ENCODE measurements at regions not wholly inside any gene's neighbourhood (a gene's known extent, or its start where the extent isn't known, plus 50 kb on each side); places are given as distances from the start of the nearest gene placed in this dataset.

DNA sequence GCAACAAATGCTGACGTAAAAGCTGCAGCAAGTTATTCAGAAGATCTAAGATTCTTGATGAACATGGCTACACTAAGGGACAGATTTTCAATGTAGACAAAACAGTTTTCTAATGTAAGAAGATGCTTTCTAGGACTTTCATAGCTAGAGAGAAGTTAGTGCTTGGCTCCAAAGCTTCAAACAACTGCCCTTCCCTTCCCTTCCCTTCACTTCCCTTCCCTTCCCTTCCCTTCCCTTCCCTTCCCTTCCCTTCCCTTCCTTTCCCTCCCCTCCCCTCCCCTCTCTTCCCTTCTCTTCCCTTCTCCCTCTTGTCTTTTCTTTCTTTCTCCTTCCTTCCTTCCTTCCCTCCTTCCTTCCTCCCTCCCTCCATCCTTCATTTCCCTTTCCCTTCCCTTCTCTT, 365.3 kb upstream of the ADGRL4 start:
- Mint-ChIP-seq H3K36me3 (ENCODE audit: low read depth) (no peaks in the 10 kb centered on the region), H3K9me3 (peaks cover 2% of the 10 kb centered on the region), H3K4me3 (no peak overlapping the region), H3K4me1 (ENCODE audit: low read depth) (no peaks in the 10 kb centered on the region), H3K27ac (no peak overlapping the region), H3K27me3 (no peaks in the 10 kb centered on the region)
- Histone ChIP-seq H3K9me3 (ENCODE audit: control insufficient read depth in 1 of 2, insufficient read depth in 1 of 2, low read length in 2 of 2) (no peaks in the 10 kb centered on the region), H3K4me1 (ENCODE audit: insufficient read depth, low read length) (no peaks in the 10 kb centered on the region), H3K4me3 (ENCODE audit: low read length) (no peak overlapping the region), H3K36me3 (ENCODE audit: insufficient read depth, low read length) (no peaks in the 10 kb centered on the region), H3K27me3 (ENCODE audit: control insufficient read depth in 1 of 2, insufficient read depth in 2 of 2, low read length in 2 of 2) (no peaks in the 10 kb centered on the region), H3K27ac (ENCODE audit: low read depth in 1 of 2, low read length in 2 of 2) (no peak overlapping the region)
- DNase-seq (no peak), ATAC-seq (ENCODE audit: poor library complexity) (no peak)
- CTCF ChIA-PET, result no interaction called here
- TF ChIP-seq, protein P1, sequence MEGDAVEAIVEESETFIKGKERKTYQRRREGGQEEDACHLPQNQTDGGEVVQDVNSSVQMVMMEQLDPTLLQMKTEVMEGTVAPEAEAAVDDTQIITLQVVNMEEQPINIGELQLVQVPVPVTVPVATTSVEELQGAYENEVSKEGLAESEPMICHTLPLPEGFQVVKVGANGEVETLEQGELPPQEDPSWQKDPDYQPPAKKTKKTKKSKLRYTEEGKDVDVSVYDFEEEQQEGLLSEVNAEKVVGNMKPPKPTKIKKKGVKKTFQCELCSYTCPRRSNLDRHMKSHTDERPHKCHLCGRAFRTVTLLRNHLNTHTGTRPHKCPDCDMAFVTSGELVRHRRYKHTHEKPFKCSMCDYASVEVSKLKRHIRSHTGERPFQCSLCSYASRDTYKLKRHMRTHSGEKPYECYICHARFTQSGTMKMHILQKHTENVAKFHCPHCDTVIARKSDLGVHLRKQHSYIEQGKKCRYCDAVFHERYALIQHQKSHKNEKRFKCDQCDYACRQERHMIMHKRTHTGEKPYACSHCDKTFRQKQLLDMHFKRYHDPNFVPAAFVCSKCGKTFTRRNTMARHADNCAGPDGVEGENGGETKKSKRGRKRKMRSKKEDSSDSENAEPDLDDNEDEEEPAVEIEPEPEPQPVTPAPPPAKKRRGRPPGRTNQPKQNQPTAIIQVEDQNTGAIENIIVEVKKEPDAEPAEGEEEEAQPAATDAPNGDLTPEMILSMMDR (IDR thresholded peaks at IDR 0.05), result no peak
- POLR2A ChIA-PET, result no interaction called here
- intact Hi-C loops (cut with DNase I, micrococcal nuclease), result no loop called here

DNA sequence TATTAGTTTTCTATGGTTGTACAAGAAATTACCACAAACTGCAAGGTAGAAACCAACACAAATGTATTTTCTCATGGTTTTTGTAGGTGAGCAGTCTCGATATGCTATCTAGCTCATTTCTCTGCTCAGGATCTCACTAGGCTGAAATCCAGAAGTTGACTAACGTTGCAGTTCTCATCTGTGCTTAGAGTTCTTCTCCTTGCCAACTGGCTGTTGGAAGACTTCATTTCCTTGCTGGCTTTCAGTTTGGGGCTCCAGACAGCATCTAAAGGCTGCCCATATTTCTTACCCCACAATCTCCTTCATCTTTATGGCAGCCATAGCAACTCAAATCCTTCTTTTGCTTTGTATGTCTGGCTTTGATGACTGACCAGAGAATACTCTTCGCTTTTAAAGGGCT, 362.6 kb upstream of the ADGRL4 start:
- Mint-ChIP-seq H3K4me3 (no peak overlapping the region), H3K27me3 (no peaks in the 10 kb centered on the region), H3K9me3 (peaks cover 2% of the 10 kb centered on the region), H3K4me1 (ENCODE audit: low read depth) (no peaks in the 10 kb centered on the region), H3K36me3 (ENCODE audit: low read depth) (no peaks in the 10 kb centered on the region), H3K27ac (no peak overlapping the region)
- Histone ChIP-seq H3K4me1 (ENCODE audit: insufficient read depth, low read length) (no peaks in the 10 kb centered on the region), H3K27ac (ENCODE audit: low read depth in 1 of 2, low read length in 2 of 2) (no peak overlapping the region), H3K9me3 (ENCODE audit: control insufficient read depth in 1 of 2, insufficient read depth in 1 of 2, low read length in 2 of 2) (no peaks in the 10 kb centered on the region), H3K4me3 (ENCODE audit: low read length) (no peak overlapping the region), H3K36me3 (ENCODE audit: insufficient read depth, low read length) (no peaks in the 10 kb centered on the region), H3K27me3 (ENCODE audit: control insufficient read depth in 1 of 2, insufficient read depth in 2 of 2, low read length in 2 of 2) (no peaks in the 10 kb centered on the region)
- ChIA-PET CTCF (no interaction called here), POLR2A (no interaction called here)
- no peak for DNase-seq
- ATAC-seq (ENCODE audit: poor library complexity), result no peak
- intact Hi-C loops (cut with DNase I, micrococcal nuclease), result no loop called here
- TF ChIP-seq, protein P1 (IDR thresholded peaks at IDR 0.05), result no peak

DNA sequence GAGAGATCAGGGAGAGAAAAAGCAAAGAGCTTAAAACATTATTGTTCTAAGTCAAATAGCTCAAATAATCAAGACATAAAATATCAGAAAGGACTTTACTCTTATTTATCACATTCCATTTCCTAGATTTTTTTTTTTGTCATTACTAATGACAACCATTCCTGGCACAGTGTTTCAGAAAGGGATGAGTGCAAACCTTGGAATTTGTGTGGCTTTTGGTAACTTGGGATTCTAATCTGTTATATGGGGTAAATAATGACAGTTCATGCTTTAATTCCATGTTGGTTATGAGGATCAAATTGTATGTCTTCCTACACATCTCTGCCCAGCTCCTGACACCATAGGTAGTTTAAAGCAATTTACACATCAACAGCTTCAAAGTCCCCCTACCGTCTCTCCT, 358.4 kb upstream of the ADGRL4 start:
- H3K27ac Mint-ChIP-seq, result no peak overlapping the region
- Histone ChIP-seq H3K9me3 (ENCODE audit: control insufficient read depth in 1 of 2, insufficient read depth in 1 of 2, low read length in 2 of 2) (peaks cover 0 to 4% of the 10 kb centered on the region in 2 experiments), H3K27ac (ENCODE audit: low read depth in 1 of 2, low read length in 2 of 2) (no peak overlapping the region), H3K4me1 (ENCODE audit: insufficient read depth, low read length) (no peaks in the 10 kb centered on the region), H3K4me3 (ENCODE audit: low read length) (no peak overlapping the region), H3K27me3 (ENCODE audit: control insufficient read depth in 1 of 2, insufficient read depth in 2 of 2, low read length in 2 of 2) (no peaks in the 10 kb centered on the region), H3K36me3 (ENCODE audit: insufficient read depth, low read length) (no peaks in the 10 kb centered on the region)
- H3K36me3 Mint-ChIP-seq (ENCODE audit: low read depth), result no peaks in the 10 kb centered on the region
- ATAC-seq (ENCODE audit: poor library complexity) (no peak), DNase-seq (no peak)
- no peaks in the 10 kb centered on the region for H3K27me3 Mint-ChIP-seq
- H3K4me1 Mint-ChIP-seq (ENCODE audit: low read depth), result no peaks in the 10 kb centered on the region
- H3K4me3 Mint-ChIP-seq, result no peak overlapping the region
- TF ChIP-seq, protein P1 (IDR thresholded peaks at IDR 0.05), result no peak
- intact Hi-C loops (cut with DNase I, micrococcal nuclease), result no loop called here
- H3K9me3 Mint-ChIP-seq, result peaks cover 2% of the 10 kb centered on the region
- ChIA-PET POLR2A (interaction anchor here (0.5 kb wide), 1 partner anchor 208 kb away, joined by 3 read pairs; no protein-coding TSS in a partner anchor), CTCF (no interaction called here)
